PC-9 (cell line): ENCODE measurements at regions not wholly inside any gene's neighbourhood (a gene's known extent, or its start where the extent isn't known, plus 50 kb on each side); places are given as distances from the start of the nearest gene placed in this dataset.

Source experiments
- CTCF ChIP-seq: fragments of 200-600 bp; sonication (generic); conservative IDR thresholded peaks from 2 replicates; pipeline ENCODE4 v1.6.1; 2017; ENCODE audit warnings: mixed run types, antibody characterized with exemption, mild to moderate bottlenecking, moderate library complexity
- EZH2 ChIP-seq: fragments of 200-600 bp; sonication (generic); IDR thresholded peaks from 2 replicates; pipeline ENCODE4 v1.8.0; 2017; ENCODE audit warnings: antibody characterized with exemption, low read depth

- TF ChIP-seq CTCF (no peak), EZH2 (no peak)
Observed at GRCh38 chr6:145415616-145416015, 319.7 kb downstream of the EPM2A start.
